HG03135 (cell line): ENCODE measurements at regions not wholly inside any gene's neighbourhood (a gene's known extent, or its start where the extent isn't known, plus 50 kb on each side); places are given as distances from the start of the nearest gene placed in this dataset.
"Not testable (repeated sequence)": the region's sequence is repeated elsewhere in the genome, so short reads cannot be mapped to it uniquely, and the experiment has no call there.

Experiments
- ATAC-seq: cut with Tn5 transposase; IDR thresholded peaks from one replicate; pipeline ENCODE4 v1.9.1; 2021; ENCODE audit warnings: mild to moderate bottlenecking, moderate library complexity; ENCODE audit not compliant: unreplicated experiment

GRCh38 chr13:64662887-64663593, 2567.1 kb downstream of the PCDH9 start:
- no peak for ATAC-seq

- ATAC-seq, result no peak
These were observed 2581.8 kb downstream of the PCDH9 start for GRCh38 chr13:64648293-64648692.

- ATAC-seq, result no peak
These were observed 2587.1 kb downstream of the PCDH9 start for GRCh38 chr13:64643066-64643465.

GRCh38 chr13:64640002-64640401, 2590.1 kb downstream of the PCDH9 start:
- ATAC-seq, result no peak

GRCh38 chr13:64639206-64639605, 2590.9 kb downstream of the PCDH9 start:
- ATAC-seq, result no peak

DNA sequence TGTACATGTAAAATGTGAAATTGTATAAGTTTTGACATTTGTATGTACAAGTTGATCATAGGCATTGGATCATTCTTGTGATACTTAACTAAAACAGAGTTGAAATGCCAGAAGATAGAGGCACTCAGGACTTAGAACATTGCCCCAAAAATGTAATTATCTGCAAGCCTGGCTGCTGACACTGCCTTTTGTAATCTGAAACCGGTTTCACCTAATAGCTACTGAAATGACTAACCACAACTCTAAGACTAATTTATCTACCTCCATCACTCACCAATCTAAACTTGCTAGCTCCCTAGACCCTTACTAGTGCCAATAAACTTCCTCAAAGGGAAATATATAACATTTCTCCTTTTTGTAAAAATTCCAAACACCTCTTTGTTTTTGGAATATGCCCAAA, 2596.2 kb downstream of the PCDH9 start:
- no peak for ATAC-seq

DNA sequence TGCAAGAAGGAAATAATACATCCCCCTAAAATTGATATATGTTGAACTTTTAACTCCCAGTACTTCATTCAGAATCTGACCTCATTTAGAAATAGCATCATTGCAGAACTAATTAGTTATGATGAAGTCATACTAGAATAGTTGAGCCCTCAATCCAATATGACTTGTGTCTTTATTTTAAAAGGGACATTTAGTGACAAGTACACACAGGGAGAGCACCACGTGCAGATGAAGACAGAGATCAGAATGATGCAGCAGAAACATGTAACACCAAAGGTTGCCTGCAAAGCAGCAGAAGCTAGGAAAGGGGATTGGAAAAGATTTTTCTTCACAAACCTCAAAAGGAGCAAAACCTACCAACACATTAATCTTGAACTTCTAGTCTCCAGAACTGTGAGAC, 2602.5 kb downstream of the PCDH9 start:
- ATAC-seq, result no peak

DNA sequence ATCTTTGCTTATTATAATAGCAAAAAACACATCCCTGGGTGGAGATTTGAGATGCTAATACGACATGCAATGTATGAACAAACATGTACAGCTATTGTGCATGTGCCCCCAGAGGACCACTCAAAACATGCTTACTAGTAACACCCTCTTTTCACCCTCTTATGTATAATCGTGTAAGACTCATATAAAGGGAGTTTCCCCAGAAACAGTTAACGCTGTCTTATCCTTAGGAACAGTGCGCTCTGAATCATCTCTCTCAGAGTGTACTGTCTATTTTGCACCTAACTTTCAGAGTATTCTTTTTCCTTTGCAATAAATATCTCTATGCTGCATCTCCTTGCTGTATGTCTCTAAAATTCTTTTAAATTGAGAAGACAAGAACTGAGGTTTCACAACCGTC, 2604.0 kb downstream of the PCDH9 start:
- ATAC-seq, result no peak

DNA sequence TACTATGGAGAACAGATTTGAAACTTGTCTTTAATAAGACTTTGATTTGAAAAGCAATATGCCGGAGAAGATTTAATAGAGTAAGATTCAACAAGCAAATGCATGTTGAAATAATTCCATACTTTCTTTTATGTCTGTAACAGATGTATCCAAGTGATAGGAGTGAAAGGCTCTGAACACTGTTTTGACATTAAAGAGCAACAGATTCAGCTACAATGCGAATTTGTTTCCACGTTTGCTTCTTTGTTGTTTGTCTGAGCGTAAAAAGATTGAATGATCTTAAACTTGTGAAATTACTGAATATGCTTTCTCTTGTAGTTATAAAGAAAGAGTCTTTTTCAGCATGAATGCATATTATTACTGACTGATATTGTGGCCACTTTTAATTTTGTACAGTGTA, 2612.9 kb downstream of the PCDH9 start:
- ATAC-seq, result no peak

GRCh38 chr13:64591971-64592370, 2638.2 kb downstream of the PCDH9 start:
- no peak for ATAC-seq

DNA sequence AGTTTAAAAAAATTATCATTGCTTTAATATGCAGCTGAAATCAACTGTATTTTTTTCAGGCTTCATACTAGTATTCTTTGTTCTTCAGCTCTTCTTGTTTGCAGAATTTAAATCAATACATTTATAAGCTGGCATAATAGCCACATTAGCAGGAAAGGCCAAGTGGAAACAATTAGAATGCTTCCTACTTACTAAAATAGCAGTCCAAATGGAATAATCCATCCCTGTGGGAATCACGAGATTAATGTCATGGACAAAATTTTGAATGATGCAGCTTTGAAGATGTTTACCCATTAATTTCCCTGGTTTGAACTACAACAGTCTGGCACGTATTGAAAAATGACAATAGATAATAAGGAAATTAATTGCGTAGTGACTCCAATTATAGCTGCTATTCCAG, 2650.8 kb downstream of the PCDH9 start:
- ATAC-seq, result no peak

- ATAC-seq, result no peak
These were observed 2661.4 kb downstream of the PCDH9 start for GRCh38 chr13:64568748-64569147.

DNA sequence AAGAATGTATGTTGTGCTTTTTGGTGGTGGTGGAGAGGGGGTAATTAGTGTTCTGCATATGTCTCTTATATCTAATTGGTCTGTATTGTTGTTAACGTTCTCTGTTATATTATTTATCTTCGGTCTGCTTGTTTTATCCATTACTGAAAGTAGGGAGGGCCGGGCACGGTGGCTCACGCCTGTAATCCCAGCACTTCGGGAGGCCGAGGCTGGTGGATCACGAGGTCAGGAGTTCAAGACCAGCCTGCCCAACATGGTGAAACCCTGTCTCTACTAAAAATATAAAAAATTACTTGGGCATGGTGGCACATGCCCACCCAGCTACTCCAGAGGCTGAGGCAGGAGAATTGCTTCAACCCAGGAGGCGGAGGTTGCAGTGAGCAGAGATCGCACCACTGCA, 2672.1 kb downstream of the PCDH9 start:
- ATAC-seq, result not testable (repeated sequence)

DNA sequence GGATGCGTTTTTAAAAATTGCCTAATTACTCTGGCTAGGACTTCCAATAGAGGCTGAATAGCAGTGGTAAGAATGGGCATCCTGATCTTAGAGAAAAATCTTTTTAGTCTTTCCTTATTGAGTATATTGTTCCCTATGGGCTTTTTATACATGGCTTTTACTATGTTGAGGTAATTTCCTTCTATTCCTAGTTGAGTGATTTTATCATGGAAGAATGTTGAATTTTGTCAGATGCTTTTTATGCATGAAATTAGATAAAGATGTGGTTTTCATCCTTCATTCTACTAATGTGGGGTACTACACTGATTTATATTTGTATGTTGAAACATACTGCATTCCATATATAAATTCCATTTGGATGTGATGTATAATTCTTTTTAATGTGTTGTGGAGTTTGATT, 2673.8 kb downstream of the PCDH9 start:
- no peak for ATAC-seq

- no peak for ATAC-seq
These were observed 2676.6 kb downstream of the PCDH9 start for GRCh38 chr13:64553411-64554129.

DNA sequence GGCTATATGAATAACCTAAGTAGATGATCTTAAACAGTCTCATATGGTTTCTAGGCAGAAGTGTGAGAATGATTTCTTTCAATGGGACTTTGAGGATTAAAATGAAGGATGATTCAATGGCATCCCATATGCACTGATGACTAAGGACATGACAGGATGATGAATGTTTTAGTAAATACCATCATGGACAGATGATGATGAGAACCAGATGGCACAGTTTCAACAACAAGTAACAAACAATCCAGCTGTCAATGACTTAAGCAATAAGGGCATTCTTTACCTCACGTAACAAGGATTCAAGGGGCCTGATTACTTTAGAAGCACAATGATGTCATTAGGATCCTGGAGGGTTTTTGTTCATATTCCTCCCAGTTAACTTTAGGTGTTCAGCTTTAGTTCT, 2678.4 kb downstream of the PCDH9 start:
- no peak for ATAC-seq

DNA sequence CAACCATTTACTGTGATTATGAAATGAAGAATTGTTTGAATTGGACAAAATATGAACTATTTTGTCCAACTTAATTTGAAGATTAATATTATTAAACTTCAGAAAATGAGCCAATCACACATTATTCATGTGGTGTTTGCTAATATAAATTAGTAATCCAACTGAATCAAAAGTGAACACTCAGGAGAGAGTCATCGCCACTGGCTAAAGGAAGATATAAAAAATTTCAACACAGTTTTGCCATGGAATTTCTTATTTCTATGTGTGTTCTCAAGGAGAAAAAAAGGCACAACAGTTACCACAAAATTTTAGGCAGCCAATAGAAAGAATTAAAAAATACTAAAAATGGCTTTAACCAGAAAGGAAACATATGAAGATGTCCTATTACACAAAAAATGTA, 2683.8 kb downstream of the PCDH9 start:
- no peak for ATAC-seq

DNA sequence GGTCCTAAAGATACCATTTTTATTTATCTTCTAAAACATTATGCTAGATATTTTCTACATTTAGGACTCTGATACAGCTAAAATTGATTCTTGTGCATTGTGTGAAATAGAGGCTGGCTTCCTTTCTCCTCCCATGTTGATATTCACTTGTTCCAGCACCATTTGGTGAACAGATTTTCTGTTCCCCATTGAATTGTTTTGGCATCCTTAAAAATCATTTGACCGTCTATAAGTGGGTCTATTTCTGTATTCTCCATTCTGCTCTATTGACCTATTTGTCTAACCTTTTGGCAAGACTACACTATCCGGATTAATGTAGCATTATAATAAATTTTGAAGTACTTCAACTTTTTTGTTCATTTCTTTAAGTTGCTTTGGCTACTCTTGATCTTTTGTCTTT, 2689.2 kb downstream of the PCDH9 start:
- no peak for ATAC-seq

DNA sequence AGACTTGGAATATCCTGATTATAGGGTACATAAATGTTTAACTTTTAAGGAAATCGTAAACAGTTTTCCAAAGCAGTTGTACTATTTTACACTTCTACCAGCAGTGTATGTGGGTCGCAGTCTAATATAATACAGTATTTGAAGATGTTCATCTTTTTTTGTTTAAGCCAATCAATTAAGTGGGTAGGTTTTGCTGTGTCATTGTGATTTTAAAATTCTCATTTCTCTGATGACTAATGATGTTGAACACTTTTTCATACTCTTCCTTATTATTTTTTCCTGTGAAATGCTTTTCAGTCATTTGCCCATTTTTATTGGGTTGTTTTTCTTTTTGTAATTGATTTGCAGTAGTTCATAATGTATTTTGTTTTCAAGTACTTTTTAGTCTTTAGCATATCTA, 2689.7 kb downstream of the PCDH9 start:
- ATAC-seq, result no peak

- ATAC-seq, result no peak
These were observed 2691.4 kb downstream of the PCDH9 start for GRCh38 chr13:64538711-64539110.

DNA sequence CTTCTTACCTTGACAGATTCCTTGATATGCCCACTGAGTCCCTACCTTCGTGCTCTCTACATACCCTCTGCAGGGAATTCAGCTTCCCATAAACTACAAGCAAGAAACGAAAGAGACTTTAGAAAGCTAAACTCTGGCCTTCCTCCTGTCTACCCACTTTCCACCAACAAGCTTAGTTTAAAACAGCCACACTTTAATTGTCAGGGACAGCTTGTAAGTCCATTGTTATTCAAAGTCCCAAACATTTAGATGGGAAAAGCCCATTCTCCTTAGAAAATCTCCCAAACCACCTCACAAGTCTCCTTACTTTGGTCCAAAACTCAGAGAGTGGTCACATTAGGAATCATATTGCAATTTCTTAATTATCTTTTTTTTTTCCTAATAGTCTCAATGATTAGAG, 2695.8 kb downstream of the PCDH9 start:
- no peak for ATAC-seq

DNA sequence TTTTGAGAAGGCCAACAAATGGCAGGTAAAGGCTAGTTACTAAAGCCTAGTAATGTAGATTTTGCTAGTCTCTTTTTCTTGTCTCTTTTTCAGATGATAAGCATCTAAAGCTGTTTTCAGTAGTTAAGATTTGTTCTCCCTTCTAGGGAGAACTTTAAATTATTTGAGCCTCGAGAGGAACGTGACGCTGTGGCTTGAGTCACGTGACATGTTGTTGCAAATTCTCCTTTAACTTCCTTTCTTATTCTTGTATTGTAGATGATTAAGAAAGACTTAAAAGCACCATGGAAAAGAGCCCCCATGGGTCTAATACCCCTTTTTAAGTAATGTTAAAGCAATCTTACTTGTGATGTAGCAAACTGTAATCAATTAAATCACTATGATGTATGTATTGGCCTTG, 2698.7 kb downstream of the PCDH9 start:
- no peak for ATAC-seq
